ENCODE measurements at regions not wholly inside any gene's neighbourhood (a gene's known extent, or its start where the extent isn't known, plus 50 kb on each side); places are given as distances from the start of the nearest gene placed in this dataset.

- TF ChIP-seq CTCF (conservative IDR thresholded peaks at IDR 0.05; ENCODE audit: low read length): no peak
- no peak for TF ChIP-seq EZH2phosphoT487 (IDR thresholded peaks at IDR 0.05; ENCODE audit: borderline replicate concordance)
Measured at GRCh38 chr1:244340396-244340795, 111.3 kb downstream of the ADSS2 start.

Data from Loucy (cell line).